CD4-positive, alpha-beta T cell treated with Interleukin-15 for 4 hours (primary cell): ENCODE measurements at regions not wholly inside any gene's neighbourhood (a gene's known extent, or its start where the extent isn't known, plus 50 kb on each side); places are given as distances from the start of the nearest gene placed in this dataset.
"Not testable (repeated sequence)": the region's sequence is repeated elsewhere in the genome, so short reads cannot be mapped to it uniquely, and the experiment has no call there.

Source experiments
- DNase-seq: peaks from one replicate; pipeline ENCODE4 v3.0.0-alpha.2; 2020; ENCODE audit warnings: low spot score

DNA sequence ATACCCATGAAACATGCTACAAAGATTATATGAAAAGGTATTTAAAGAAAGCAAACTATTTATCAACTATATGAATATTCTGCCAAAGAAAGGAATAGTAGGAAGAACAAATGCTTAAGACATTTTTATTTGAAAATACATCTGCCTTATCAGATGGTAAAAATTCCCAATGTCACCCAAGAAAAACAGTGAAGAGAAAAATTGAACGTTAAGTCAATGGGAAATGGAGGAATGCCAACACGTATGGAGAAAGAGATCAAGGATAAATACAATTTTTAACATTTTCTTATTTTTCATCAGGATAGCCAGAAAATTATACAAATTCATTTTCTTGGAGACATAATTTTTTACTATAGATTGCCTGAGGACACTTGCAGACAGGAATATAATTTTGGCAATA lies 394.2 kb downstream of the ZEB2 start:
- DNase-seq, result no peak

GRCh38 chr2:144124882-144125281 lies 395.0 kb downstream of the ZEB2 start:
- DNase-seq, result no peak

- no peak for DNase-seq
Observed at GRCh38 chr2:144120487-144120886, 399.4 kb downstream of the ZEB2 start.

DNA sequence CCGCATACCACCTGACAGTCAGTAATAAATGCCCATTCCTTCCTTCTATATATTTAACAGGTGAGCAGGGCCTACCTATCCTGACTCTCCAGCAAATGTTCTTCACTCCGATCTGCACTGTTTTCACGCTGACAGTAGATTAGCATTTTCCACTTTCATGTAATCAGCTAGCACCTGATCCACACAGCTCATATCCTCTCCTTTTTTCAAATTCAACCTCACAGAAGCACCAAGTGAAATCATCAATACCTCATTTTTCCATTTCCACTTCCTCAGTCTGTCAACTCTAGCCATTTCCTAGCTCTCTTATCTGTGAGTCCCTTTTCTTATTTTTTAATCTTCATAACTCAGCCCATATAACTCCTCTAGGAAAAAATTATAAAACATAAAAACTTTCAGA lies 402.8 kb downstream of the ZEB2 start:
- DNase-seq, result no peak

DNA sequence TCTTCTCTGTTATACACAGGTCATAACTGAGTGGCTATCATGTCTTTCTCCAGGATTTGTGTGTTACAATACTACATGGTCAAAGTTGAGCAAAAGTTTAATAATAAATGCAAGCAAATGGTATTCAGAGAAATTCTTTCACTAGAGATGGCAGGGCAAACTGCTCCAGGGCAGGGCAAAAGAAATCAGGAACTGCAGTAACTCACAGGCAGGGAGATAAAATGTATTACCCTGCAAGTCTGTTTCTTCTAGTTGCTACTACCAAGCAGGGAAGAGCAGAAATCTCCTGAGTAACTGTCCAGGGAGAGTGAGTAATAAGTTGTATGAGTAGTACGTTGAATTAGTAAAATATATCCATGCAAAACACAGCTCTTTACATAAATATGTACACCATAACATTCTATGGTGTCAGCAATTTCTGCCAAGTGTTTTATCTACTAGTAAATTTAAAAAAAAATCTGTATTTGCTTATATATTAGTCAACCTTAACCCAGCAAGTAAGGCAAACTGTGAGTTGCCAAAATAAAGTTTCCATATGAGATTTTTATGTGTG lies 404.1 kb downstream of the ZEB2 start:
- no peak for DNase-seq

DNA sequence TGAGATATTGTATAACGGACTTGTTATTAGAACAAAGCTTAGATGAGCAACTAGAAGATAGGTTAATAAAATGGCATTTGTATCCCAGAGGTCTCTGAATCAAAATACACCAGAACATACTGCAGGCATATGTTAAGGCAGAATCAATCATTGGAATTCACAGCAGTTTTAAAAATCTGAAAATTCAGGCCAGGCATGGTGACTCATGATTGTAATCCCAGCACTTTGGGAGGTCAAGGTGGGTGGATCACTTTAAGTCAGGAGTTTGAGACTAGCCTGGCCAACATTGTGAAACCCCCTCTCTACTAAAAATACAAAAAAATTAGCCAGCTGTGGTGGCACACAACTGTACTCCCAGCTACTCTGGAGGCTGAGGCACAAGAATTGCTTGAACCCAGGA lies 405.2 kb downstream of the ZEB2 start:
- DNase-seq, result no peak

DNA sequence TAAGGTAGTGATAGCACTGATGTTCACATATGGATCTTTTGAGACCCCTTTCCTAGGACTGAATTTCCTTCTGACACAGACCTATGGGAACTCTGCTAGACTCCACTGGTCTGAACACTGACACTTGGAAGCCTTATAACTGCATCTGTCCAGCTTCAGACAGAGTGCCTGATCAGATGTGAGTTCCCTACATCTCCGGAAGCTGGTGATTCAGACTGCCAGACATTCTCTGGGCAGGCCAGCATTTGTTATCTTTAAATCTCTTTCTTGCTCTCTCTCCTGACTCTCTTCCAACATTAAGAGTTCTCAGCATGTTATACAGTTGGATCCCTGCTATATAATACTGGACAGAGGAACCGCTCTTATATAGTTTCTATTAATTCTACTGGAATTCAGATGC lies 408.5 kb downstream of the ZEB2 start:
- no peak for DNase-seq

DNA sequence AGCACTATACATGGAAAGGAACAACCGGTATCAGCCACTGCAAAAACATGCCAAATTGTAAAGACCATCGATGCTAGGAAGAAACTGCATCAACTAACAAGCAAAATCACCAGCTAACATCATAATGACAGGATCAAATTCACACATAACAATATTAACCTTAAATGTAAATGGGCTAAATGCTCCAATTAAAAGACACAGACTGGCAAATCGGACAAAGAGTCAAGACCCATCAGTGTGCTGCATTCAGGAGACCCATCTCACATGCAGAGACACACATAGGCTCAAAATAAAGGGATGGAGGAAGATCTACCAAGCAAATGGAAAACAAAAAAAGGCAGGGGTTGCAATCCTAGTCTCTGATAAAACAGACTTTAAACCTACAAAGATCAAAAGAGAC lies 413.8 kb downstream of the ZEB2 start:
- not testable (repeated sequence) for DNase-seq

DNA sequence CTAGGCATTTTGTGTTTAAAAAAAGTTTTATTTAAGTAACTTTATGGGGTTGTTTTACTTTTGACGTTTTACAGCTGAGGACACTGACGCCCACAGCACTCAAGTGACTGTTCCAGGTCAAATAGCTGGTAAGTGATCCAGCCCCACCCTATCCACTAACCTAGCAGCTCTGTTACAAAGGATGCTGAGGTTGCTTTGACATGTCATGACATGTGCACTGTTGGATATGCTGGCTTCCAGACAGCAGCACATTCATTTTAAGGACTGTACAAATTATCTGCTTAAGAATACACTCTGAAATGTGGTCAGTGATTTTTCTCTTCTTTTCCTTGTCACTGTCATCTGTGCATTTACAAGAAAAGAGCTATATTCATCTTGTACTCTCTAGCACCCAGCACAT lies 417.5 kb downstream of the ZEB2 start:
- no peak for DNase-seq

GRCh38 chr2:144099780-144100377 lies 420.0 kb downstream of the ZEB2 start:
- DNase-seq, result no peak

- no peak for DNase-seq
Observed at GRCh38 chr2:144099340-144099739, 420.6 kb downstream of the ZEB2 start.

DNA sequence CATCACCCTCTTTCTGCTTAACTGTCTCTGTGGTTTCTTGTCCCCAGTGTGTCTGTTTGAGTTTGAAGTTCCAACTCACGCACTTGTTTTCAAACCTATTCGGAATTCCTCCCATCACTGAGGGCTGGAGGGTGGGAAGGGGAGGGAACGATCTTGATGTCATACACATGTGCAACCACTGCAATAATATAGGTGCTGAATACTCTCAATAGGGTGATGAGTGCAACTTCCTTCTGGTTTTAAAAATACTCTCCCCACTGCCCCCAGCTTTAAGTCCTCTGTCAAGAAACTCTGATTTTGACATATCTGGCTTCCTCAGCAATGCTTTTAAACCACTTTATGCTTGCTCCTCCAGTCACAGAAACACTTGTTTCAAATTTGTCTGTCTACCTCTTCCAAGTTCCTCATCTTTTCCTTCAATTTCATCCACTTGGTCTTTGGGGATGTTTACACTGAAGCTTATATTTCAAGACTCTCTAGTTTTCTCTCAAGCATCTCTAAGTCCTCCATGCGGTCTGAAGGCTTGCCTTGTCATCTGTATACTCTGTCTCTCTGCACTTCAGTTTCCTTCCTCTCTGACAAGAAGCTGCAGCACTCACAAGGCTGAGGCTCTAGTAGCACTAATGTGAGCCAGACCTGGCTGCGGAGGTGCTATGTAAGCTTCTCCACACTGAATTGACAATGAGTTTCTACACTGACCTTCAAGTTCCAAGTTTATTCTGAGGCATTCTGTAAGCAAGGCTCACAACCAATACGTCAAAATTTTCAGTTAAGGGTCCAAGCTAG lies 422.3 kb downstream of the ZEB2 start:
- no peak for DNase-seq

GRCh38 chr2:144096531-144096930 lies 423.4 kb downstream of the ZEB2 start:
- DNase-seq, result no peak

DNA sequence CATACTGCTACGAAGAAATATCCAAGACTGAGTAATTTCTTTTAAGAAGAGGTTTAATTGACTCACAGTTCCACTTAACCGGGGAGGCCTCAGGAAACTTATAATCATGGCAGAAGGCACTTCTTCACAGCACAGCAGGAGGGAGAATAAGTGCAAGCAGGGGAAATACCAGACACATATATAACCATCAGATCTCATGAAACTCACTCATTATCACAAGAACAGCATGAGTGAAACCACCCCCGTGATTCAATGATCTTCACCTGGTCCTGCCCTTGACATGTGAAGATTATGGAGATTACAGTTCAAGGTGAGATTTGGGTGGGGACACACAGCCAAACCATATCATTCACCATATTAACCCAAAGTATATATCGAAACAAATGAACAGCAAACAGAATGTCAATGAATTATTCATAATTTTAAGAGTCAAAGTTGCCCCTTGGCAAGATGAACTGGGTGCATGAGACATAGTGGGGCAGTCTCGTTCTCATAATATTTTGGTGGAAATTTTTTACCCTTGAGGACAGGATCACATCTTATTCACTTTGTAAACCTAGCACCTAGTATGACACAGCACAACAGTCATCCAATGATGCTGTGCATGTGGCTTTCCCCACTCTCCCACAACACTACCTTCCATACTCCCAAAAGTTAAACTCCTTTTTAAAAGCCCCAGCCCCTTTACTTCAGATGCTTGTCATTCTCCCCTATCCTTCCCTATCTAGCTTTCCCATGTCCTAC lies 425.3 kb downstream of the ZEB2 start:
- DNase-seq, result no peak

DNA sequence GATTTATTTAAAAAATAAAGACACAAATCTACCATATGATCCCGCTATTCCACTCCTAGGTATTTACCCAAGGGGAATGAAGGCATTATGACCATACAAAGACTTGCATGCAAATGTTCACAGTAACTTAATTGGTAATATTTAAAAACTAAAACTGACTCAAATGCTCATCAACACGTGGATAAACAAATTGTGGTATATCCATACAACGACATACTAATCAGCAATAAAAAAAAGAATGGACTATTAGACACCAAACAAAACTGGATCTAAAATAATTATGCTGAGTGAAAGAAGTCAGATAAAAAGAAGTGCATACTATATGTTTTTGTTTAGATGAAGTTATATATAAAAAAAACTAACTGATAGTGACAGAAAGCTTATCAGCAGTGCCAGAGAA lies 428.3 kb downstream of the ZEB2 start:
- DNase-seq, result no peak

DNA sequence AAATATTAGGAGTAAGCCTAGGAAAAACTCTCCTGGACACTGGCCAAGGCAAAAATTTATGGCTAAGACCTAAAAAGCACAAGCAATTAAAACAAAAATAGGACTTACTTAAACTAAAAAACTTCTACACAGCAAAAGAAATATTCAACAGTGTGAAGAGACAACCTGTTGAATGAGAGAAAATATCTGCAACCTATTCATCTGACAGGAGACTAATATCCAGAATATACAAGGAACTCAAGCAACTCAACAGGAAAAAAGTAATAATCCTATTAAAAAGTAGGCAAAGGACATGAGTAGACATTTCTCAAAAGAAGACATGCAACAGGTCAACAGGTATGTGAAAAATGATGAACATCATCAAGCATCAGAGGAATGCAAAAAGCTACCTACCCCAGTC lies 431.1 kb downstream of the ZEB2 start:
- no peak for DNase-seq

- no peak for DNase-seq
Observed at GRCh38 chr2:144086965-144087364, 433.0 kb downstream of the ZEB2 start.

GRCh38 chr2:144085016-144085415 lies 434.9 kb downstream of the ZEB2 start:
- no peak for DNase-seq

GRCh38 chr2:144084114-144084661 lies 435.7 kb downstream of the ZEB2 start:
- no peak for DNase-seq

DNA sequence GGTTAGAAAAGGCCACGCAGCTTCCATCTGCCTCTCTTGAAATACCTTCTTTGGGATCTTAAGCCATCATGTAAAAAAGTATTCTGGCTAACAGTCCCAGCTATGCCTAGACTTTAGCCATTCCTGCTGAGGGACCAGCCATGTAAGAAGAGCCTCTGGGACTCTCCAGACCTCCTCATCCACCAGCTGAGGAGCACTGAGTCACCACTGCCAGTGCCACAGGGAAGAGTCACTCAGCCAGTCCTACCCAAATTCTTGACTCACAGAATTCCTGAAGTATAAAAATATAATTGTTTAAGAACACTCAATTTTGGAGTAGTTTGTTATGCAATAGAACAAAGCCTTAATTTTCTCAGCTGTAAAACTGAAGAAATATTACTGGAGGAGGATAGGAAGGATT lies 436.7 kb downstream of the ZEB2 start:
- DNase-seq, result no peak

GRCh38 chr2:144082777-144083176 lies 437.1 kb downstream of the ZEB2 start:
- DNase-seq, result no peak

DNA sequence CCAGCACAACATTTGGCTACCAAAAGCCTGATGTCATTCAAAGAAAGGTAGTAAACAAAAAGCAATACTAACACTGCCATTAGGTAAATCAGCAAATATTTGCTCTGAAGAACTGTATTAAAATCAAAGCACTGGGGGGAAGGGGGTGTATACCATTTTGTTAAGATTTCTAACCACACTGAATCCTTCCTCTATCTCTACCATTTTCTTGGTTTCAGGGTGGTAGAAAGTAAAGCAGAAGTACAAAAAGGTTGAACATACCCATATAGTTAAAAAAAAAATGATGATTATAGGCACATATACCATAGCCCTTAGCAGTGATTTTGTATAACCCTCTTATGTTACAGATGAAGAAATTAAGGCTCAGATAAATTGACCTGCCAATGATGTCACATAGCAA lies 437.6 kb downstream of the ZEB2 start:
- no peak for DNase-seq

GRCh38 chr2:144081272-144081671 lies 438.6 kb downstream of the ZEB2 start:
- no peak for DNase-seq
